Dedifferentiated amniotic fluid mesenchymal stem cell (primary cell): ENCODE measurements at regions not wholly inside any gene's neighbourhood (a gene's known extent, or its start where the extent isn't known, plus 50 kb on each side); places are given as distances from the start of the nearest gene placed in this dataset.
A peak's percentile ranks its signal among the peaks of the same experiment; 100 is the strongest.

ENCODE experiments used
- DNase-seq: peaks from one replicate; pipeline ENCODE4 v3.0.0-alpha.2; 2016; ENCODE audit errors: extremely low spot score

- no peak for DNase-seq
Measured at GRCh38 chr21:26412885-26413284, 160.2 kb downstream of the CYYR1 start.

- no peak for DNase-seq
Measured at GRCh38 chr21:26409735-26410134, 163.4 kb downstream of the CYYR1 start.

GRCh38 chr21:26408511-26408910 lies 164.6 kb downstream of the CYYR1 start:
- DNase-seq: no peak

GRCh38 chr21:26406526-26406925 lies 166.6 kb downstream of the CYYR1 start:
- DNase-seq: no peak

- peak; percentile 74 for DNase-seq
Measured at GRCh38 chr21:26405735-26406361, 167.2 kb downstream of the CYYR1 start.

- peak; percentile 51 for DNase-seq
Measured at GRCh38 chr21:26405071-26405470, 168.0 kb downstream of the CYYR1 start.

- DNase-seq: no peak
Measured at GRCh38 chr21:26404288-26404687, 168.8 kb downstream of the CYYR1 start.

GRCh38 chr21:26403321-26403720 lies 169.8 kb downstream of the CYYR1 start:
- DNase-seq: no peak

- peak; percentile 29 for DNase-seq
Measured at GRCh38 chr21:26397545-26397944, 175.5 kb downstream of the CYYR1 start.

GRCh38 chr21:26394341-26394740 lies 178.7 kb downstream of the CYYR1 start:
- no peak for DNase-seq

- no peak for DNase-seq
Measured at GRCh38 chr21:26391166-26391565, 181.9 kb downstream of the CYYR1 start.

GRCh38 chr21:26389971-26390641 lies 183.0 kb downstream of the CYYR1 start:
- peak; percentile 22 for DNase-seq

- peak; percentile 22 for DNase-seq
Measured at GRCh38 chr21:26388731-26389231, 184.3 kb downstream of the CYYR1 start.

GRCh38 chr21:26385721-26386120 lies 187.4 kb downstream of the CYYR1 start:
- no peak for DNase-seq

- DNase-seq: no peak
Measured at GRCh38 chr21:26379561-26379960, 193.5 kb downstream of the CYYR1 start.

GRCh38 chr21:26377111-26377694 lies 195.9 kb downstream of the CYYR1 start:
- no peak for DNase-seq

- no peak for DNase-seq
Measured at GRCh38 chr21:26374817-26375216, 198.3 kb downstream of the CYYR1 start.

GRCh38 chr21:26368591-26369320 lies 198.2 kb upstream of the APP start:
- DNase-seq: no peak

GRCh38 chr21:26366781-26367180 lies 196.2 kb upstream of the APP start:
- no peak for DNase-seq

- DNase-seq: no peak
Measured at GRCh38 chr21:26365849-26366248, 195.3 kb upstream of the APP start.

- DNase-seq: no peak
Measured at GRCh38 chr21:26351661-26352060, 181.1 kb upstream of the APP start.

GRCh38 chr21:26332867-26333266 lies 162.3 kb upstream of the APP start:
- no peak for DNase-seq
